ENCODE measurements at regions not wholly inside any gene's neighbourhood (a gene's known extent, or its start where the extent isn't known, plus 50 kb on each side); places are given as distances from the start of the nearest gene placed in this dataset.
"Not testable (repeated sequence)": the region's sequence is repeated elsewhere in the genome, so short reads cannot be mapped to it uniquely, and the experiment has no call there.

DNA sequence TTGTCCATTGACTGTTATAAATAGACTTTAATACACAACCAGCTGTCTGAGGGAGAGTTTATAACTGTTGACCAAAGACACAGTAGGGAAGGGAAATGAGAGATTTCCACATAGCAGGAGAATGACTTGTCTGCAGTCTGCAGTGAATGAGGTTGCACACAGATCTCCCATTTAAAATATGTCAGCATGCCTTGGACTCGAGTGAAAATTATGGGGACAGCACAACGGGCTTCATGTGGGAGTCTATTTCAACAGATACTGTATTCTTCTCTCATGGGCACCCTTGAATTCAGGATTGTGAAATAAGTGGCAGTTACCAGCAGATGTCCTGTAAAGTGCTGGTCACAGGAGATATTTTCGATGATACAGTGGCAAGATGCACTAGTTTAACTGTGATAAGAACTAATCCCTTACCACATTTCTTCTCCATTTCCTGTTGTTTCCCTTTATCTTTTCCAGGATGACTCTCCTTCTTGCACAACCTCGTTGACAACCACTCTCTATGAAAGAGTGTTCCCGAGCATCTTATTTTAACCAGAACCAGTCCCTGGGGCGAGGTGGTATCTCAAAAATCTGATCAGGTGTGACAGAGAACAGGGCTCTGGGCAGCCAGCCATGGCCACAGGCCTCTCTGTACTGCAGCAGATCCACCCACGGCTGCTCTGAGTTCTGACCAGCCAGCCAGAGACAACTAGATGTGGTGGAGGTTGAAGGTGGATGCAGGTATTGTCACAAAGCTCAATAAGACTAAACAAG is 51.5 kb upstream of the MAP3K1 start:
- DNase-seq: no peak

DNA sequence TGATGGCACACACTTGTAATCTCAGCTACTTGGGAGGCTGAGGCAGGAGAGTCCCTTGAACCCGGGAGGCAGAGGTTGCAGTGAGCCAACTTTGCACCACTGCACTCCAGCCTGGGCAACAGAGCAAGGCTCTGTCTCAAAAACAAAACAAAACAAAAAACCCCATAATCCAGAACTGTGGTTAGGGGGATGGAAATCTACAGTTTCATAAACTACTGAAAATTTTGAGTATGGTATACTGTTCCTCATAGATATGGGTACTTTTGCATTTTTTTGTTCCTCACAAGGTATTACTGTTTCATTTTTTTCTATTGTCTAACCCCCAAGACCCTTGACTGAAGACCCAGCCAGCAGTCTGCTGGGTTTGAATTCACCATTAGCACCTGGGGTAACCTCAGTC is 52.2 kb upstream of the MAP3K1 start:
- DNase-seq: no peak

DNA sequence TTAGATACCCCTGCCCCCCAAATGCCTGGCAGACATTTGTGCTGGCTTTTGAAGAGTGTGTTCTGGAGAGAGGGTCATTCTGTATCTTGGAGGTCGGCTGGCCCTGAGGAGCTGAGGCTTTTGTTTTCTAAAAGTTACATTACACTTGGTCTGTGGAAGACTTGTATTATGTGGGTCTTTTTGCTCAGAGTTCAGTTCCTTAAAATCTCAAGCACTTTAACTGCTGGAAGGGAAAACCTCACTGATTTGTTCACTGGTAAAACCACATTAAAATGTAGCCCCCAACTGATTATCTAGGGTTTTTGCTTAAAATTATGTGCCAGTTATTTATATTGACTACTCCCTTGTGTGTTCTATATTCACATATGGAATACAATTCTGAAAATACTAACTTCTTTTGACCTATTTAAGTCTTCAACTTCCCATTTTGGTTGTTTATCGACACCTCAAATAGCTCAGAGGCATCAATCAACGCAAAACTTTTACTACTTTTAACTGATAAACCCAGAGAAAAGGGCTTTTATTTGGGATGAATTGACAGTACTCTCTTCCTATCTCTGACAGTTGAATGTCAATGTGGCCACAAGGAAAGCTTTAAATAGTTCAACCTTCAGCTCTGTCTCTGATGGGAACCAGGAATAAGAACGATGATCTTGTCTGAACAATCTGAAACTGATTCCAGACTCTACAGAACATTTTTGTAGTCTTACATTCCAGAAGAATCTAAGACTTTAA is 54.0 kb upstream of the MAP3K1 start:
- DNase-seq: no peak

DNA sequence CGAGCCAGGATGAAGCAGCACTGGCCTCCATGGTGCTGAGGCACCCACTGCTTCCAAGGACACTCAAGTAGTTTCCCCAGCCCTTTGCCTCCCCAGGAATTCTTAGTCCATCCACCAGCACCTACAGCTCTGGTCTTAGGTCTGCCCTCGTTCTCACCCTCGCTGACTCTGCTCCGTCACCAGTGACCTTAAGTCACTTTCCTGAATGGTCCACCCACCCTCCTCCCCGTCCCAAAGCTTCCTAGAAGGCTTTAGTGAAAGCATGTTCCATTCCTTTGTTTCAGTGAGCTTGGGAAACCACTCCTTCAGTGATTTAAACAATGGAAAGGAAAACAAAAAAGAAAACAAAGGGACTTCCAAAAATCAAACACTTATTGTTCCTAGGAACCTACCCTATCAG is 54.6 kb upstream of the MAP3K1 start:
- no peak for DNase-seq

DNA sequence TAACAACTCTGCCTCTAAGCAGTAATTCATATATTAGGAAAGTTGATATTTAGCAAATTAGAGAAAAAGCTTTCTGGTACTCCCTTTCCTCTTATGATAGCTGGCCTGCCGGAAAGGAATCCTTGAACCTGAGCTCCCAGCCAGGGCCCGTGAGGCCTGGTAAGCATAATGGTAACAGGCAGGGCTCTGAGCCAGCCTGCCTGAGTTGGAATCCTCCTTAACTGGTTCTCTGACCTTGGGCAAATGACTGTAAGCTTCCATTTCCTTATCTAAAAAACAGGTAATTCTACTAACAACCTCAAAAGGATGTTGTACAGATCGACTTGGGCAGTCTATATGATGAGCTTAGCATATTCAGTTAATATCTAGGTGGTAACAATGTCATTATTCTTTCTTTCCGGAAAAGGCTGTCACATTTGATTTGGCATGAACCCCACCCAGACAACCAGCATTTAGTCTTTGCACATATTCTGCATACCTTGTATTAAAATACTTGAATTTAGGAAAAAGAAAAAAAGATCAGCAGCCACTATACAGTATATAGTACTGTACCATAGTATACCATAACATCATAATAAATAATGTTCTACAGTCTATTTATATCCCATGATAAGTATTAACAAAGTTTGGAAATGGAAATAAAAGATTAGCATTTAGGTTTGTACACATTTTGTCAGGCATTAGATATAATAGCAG is 55.7 kb upstream of the MAP3K1 start:
- no peak for DNase-seq

DNA sequence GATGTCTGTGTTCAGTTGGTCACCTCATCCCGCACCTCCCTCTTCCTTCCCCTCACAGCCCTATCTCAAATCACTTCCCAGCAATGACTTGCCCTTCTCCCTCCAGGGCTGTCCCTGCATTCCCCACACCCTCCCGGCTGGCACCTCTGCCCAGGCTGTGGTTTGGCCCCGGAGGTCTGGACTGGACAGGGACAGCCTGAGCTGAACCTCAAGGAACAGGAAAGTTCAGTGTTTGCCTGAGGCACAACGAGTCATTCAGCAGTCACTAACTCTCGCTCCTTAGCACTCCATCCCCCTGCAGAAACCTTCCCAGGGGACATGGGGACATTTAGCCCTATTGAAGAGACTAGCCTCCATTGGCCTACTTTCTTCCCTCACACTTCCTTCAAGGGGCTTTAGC is 58.3 kb upstream of the MAP3K1 start:
- no peak for DNase-seq

DNA sequence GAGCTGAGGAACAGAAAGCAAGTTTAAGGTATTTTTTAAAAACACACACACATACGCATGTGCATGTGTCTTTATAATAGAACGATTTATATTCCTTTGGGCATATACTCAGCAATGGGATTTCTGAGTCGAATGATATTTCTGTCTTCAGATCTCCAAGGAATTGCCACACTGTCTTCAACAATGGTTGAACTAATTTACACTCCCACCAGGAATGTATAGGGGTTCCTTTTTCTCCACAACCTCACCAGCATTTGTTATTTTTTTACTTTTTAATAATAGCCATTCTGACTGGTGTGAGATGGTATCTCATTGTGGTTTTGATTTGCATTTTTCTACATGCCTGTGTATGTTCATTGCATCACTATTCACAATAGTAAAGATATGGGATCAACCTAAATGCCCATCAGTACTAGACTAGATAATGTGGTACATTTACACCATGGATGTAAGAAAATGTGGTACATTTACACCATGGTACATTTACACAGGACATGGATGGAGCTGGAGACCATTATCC is 60.3 kb upstream of the MAP3K1 start:
- DNase-seq: no peak

DNA sequence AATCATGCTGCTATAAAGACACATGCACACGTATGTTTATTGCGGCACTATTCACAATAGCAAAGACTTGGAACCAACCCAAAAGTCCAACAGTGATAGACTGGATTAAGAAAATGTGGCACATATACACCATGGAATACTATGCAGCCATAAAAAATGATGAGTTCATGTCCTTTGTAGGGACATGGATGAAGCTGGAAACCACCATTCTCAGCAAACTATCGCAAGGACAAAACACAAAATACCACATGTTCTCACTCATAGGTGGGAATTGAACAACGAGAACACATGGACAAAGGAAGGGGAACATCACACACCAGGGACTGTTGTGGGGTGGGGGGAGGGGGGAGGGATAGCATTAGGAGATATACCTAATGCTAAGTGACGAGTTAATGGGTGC is 61.8 kb upstream of the MAP3K1 start:
- DNase-seq: not testable (repeated sequence)

DNA sequence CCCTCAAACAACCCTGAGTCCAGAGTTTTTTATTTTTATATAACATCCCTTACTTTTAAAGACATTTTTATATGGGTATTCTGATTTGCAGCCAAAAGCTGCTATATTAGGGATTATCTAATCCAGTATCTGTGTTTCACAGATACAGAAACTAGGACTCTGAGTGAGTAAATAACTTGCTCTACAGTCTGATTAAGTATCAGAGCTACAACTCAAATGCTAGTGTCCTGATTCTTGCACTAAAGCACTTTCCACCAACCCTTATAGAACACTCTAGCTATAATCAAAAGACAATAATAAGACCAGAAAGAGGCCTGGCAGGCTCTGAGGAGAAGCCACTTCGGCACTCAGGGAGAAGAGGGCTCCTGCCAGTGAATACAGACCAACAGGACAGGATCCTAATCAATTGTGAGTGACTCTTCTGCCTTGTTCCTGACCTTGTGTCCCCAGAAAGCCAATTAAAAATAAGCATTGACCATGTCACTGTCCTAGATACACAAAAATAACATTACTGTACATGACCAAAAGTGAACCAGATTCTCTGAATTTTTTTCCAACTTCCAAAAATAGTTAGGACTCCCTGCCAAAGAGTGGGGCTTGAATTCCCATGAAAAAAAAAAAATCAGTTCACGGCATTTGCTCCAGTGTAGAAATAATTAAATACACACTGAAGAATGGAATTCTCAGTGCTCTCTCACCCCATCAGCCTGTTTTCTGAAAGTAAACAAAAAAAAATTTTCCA is 63.6 kb upstream of the MAP3K1 start:
- no peak for DNase-seq

DNA sequence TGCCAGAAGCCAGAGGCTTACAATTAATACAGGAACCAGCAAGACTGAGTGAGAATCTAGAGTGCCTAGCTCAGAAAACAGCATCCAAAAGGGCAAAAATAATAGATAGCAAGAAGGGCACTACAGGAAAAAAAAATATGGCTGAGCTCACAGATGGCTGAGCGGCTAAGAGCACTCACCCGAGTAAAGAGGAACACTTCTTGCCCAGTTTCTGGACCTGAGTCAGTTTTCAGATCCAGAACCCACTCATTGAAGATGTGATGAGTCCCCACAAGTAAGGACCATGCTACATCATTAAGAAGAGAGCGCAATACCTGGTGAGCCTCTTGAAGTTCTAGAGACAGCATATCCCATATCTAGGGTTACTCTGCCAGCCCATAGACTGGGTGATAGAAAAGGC is 65.5 kb upstream of the MAP3K1 start:
- DNase-seq: no peak

DNA sequence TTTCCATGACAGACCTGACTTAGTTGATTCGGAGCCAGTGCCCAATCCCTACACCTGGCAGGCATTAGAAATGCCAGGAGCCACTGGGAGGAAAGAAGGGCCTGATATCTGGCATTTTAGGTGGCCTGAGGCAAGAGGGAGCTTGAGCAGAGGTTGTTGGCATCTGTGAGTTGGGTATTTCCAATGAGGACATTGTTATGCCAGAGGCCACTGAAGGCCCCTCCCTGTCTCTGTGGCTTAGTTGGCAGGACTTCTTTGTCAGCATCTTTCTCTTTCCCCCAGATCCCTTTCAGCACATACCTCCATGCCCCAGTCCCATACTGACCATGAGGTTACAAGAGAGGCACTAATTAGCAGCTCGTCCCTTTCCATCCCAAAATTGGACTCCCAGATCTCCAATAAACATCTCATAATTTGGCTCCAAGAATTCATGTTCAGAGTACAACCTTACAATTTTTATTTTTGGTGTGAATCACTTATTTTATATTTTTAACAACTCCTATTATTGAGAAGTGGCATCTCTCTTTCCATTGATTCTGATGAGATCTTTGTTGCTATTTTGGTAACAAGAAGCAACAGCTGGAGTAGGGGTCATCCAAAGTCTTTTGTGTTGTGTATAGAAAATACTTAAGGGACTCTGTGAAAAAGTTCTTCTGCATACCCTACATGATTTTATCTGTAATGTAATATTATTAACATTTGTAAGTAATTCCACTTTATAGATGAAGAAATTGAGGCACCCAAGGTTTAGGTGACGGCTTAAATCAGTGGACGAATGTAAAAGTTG is 68.6 kb upstream of the MAP3K1 start:
- no peak for DNase-seq

DNA sequence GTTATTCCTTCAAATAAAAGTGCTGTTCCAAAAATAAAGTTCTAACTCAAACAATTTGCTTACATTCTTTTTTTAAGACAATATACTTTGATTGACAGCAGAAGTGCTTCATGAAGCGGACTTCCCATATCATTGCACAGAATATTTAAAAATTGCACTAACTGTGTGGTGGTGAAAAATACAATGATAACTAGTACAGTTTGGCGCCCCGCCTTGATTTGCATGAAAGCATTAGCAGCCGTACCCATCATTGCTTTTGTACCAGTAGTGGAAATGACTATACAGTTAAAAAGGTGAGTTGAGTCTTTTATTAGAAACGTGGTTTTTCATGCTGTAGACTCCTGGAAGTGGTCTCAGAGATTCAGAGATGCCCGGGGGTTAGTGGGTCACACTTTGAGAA is 69.5 kb upstream of the MAP3K1 start:
- DNase-seq: no peak

DNA sequence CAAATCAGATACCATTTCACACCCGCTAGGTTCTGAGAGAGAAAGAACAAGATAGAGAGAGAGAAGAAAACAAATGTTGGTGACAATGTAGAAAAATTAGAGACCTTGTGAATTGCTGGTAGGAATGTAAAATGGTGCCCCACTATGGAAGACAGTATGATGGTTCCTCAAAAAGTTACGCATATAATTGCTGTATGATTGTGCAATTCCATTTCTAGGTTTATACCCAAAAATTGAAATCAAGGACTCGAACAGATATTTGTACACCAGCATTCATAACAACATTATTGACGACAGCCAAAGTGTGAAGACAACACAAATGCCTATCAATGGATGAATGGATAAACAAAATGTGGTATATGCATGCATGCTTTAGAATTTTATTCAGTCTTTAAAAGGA is 74.5 kb upstream of the MAP3K1 start:
- no peak for DNase-seq

DNA sequence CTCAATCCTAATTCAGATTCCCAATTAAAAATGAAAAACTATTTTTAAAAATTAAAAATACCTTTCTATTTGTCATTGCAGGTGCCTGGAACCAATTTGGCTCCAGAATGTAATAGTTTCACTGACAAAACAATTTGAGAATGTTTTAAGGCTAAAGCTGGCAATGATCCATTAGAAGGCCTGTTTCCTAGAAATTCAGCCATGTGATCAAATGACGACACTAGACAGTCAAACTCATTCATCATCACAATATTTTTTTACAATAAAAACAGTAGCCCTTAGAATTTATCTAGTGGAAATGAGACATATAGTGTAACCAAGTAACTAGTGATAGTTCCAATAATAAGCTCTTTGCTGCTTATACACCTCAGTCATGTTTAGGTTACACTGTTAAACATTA is 75.4 kb upstream of the MAP3K1 start:
- DNase-seq: no peak

DNA sequence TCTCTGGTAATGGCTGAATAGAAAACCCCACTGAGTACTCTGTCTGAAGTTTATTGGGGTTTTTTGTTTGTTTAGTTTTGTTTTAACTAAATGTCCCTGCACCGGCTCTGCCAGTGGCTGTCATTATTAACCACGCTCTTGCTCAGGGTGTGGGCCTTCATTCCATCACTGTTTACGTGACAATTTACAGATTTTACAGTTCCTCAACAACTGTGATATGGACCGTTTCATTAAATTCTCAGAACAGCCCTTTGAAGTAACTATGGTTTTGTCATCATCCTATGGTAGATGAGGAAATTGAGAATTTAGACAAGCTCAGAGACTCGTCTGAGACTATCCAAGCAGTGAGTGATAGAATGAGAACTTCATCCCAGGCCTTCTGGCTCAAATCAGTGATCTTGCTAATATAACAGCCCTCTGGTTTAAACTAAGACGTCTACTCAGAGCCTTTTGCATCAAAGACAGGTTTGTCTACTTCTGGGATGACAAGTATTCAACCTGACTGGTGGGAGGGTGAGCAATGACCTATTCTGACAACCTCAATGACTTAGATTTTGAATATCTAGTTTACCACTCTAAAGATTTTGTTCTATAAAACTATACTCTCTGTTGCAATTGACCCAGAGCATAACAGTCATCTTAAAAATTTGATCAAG is 77.3 kb upstream of the MAP3K1 start:
- no peak for DNase-seq

DNA sequence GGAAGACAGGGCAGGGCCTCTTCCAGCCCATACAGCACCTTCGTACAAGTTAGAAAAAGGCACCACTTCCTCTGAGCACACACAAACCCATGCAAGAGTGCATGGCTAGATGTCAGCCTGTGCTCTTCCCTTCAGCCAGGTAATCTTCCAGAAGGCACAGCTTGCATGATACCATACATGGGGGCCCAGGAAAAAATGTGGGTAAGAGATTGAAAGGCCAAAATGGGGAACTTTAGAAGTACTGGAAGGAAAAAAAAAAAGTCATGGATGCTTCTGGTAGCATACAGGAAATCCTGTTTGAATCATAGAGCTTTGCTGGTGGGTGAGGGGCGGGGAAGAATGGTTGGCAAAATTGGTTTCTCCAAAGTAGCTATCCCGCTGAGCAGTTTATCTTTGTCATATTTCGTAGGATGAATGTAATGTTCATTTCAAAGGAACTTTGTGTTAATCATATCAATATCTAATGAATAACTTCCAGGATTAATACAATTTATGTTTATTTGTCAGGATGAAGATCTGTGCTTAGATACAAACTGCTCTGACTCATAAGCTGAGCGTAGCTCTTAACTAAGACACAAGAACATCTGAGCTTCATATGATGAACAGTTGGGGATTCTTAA is 78.2 kb upstream of the MAP3K1 start:
- DNase-seq: no peak

DNA sequence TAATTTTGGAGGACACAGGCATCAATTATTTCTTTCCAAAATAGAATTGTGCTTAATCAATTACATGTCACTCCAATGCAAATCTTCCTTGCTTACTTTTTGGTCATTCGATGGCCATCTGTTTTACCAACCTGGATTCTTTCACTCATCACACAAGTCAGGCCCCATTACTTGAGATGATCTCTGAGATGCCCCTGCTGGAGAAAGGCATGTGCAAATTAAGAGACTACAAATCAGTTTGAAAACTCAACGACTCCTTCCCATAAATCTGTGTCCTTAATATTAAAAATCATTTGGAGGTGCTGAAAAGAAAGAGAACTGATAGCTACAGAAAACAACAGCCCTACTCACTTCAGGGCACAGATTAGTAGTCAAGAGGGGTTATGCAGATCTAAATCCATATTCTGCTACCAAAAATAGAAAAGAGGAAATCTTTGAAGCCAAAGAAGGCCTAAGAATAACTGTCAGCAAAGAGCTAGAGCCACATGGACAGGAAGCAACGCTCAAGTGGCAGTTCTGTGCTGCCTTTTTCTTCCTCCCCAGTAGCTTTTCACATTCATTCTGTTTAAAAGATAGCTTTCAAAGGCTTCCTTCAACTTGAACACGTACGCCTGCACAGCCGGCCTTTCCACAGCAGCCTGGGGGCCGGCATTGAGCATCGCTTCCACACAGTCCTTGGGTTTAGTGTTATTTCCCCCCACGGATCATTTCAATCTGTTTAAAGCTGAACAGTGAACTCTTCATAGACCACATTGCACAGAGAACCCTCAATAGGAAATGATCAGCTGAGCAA is 79.3 kb upstream of the MAP3K1 start:
- DNase-seq: no peak

DNA sequence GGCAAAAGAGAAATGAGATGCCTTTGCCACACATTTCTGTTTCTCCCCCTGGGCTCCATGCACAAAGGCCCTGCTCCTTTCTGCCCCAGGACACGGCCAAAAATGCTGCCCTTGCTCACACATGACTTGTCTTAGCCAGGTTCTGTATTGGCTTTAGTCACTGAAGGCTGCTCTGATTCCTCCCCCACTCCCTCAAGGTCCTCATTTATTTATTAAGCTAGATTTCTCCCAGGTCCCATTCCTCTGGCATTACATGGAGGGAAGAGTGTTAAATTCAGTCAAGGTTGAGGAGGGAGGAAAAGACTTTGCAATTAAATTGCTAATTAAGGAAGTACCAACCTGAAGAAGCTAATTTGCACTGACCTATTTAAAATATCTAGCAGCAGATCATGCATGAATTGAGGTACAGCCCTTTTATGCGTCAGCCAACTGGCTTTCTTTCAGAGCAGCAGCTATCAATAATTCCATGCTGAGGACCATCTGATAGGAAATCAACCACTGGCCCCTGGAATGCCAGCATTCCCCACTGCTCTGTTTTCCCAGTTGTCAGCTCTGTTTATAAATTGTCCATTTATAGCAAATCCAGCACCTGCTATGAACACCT is 81.2 kb upstream of the MAP3K1 start:
- DNase-seq: no peak

DNA sequence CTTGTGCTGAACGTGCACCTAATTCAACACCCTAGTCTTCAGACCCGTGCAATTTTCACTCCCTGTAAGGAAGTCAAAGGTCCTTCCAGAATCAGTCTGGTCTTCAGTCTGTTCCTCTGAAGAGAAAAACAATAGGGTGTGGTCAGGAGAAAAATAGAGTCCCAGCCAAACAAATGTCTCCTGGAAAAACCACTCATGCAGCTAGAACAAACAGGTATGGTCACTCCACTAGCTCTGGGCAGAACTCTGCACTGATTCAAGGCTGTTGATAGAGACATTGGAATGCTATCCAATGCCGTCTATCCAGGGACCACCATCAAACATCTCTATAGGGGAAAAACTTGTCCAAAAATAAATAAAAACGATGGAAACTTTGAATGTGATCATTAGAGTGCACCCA is 81.8 kb upstream of the MAP3K1 start:
- DNase-seq: no peak

DNA sequence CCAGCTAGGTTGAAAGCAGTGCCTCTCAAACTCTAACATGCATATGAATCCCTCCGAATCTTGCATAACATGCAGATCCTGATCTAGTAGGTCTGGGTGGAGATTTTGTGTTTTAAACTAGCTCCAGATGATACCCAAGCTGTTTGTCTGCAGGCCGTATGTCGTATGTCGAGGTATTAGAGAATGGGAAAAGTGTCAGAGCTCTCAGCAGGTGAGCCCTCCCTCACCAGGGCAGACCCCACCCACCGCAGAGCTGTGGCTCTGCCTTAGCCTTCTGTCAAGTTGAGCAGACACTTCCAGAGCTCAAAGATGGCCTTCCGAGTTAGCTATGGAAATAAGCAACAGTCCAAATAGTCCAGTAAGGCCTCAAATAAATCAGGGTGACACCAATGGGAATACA is 83.2 kb upstream of the MAP3K1 start:
- no peak for DNase-seq

All from activated naive CD4-positive, alpha-beta T cell treated with anti-CD3 and anti-CD28 coated beads, Interleukin-2, amount 50 U/mL, for 16 hours (primary cell).